ENCODE measurements at regions not wholly inside any gene's neighbourhood (a gene's known extent, or its start where the extent isn't known, plus 50 kb on each side); places are given as distances from the start of the nearest gene placed in this dataset.

- TF ChIP-seq CTCF (conservative IDR thresholded peaks at IDR 0.05; ENCODE audit: low read length) (no peak), EZH2phosphoT487 (IDR thresholded peaks at IDR 0.05; ENCODE audit: borderline replicate concordance) (no peak)
Observed at GRCh38 chr2:37737507-37737906, 66.1 kb upstream of the CDC42EP3 start.

All from Loucy (cell line).